OCI-LY1 (cell line): ENCODE measurements at regions not wholly inside any gene's neighbourhood (a gene's known extent, or its start where the extent isn't known, plus 50 kb on each side); places are given as distances from the start of the nearest gene placed in this dataset.

ENCODE experiments used
- CTCF ChIP-seq: fragments of 200-600 bp; sonication (generic), shearing (Covaris generic); IDR thresholded peaks from 2 replicates; pipeline ENCODE4 v1.5.1; 2017; ENCODE audit warnings: mild to moderate bottlenecking, antibody characterized with exemption, low read length, moderate library complexity, mixed read lengths
- EZH2 ChIP-seq: fragments of 200-600 bp; sonication (generic), shearing (Covaris generic); IDR thresholded peaks from 2 replicates; pipeline ENCODE4 v1.8.0; 2017; ENCODE audit warnings: borderline replicate concordance, mixed run types, mild to moderate bottlenecking, antibody characterized with exemption, low read length, moderate library complexity, mixed read lengths

- no peak for TF ChIP-seq CTCF
- TF ChIP-seq EZH2 = no peak
Measured at GRCh38 chr12:47303207-47303606, 223.4 kb upstream of the AMIGO2 start.
